Endothelial cell of hepatic sinusoid (primary cell): ENCODE measurements at regions not wholly inside any gene's neighbourhood (a gene's known extent, or its start where the extent isn't known, plus 50 kb on each side); places are given as distances from the start of the nearest gene placed in this dataset.

Experiments
- in situ Hi-C: cut with HindIII; loops from 2 replicates; pipeline ENCODE4 v1.10.0; 2017; ENCODE audit warnings: low sequenced_read_pairs

DNA sequence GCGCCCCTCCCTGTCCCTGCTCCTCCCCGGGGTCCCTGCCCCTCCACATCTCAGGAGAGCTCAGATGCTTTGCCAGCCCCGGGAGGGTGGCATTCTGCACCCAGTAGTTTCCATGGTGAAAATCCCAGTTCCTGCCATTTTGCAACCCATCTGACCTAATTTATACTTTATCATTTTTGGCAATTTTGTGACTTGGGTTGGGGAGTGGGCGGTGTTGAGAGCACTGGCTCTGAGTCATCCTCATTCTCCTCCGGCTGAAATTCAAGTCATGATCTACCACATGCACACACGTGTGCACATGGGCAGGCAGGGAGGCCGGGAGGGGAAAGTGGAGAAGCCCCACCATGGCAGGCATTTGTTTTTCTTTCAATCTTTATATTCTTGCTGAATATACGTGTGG lies 208.6 kb downstream of the URI1 start:
- in situ Hi-C loops, result no loop called here

DNA sequence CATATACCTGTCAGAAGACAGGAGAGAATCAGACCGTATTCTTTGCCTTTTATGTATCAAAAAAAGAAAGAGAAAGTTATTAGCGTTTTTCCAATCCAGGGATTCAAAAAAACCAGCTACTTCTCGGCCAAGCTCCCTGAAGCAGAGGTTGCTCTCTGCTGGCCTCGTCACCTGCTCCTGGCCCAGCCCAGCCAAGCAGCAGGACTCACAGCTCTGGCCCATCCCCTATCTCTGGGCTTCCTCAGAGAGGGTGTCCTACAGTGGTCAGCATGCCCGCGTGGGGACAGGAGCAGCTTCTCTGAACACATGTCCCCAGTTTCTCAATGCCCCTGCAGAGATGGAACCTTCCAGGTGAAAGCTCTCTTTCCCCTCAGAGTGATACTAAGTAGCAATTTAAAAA lies 209.0 kb downstream of the URI1 start:
- in situ Hi-C loops, result no loop called here

GRCh38 chr19:30152510-30153291 lies 210.7 kb downstream of the URI1 start:
- in situ Hi-C loops, result no loop called here

DNA sequence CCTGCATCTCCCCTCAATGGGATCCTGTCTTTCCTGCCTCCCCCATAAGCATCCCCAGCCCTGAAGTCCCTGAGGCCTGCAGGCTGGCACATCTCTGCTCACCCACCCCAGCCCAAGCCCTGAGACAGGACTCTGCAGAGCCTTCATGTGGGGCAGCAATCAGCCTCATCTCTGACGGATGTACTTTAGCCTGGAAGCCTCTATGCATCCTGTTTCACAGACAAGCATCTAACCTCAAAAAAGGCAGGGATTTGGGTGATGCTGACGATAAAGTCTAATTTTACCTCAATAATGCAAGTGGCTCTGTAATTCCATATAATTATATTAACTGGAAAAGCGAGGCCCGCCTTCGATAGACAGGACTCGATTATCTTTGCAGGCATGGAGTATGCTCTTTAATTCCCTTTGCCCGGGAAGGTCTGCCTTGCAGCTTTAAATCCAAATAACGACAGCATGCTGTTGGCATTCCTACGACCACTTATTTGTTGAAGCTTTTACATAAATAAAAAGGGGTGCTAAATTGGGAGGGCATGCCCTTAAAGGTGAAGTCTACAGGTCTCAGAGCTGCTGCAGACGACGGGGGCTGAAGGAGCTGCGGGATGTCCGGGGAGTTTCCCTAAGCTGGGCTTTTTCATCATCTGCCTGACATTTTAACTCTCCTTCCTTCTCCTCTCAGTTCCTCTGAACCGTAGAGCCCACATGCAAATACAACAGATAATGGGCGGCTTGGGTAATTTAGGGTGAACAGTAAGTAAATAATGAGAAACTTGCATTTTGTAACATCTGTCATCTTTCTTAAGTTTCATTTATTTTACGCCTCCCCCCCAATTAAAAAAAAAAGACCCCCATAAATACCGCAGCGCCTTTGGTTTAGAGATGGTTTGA lies 211.5 kb downstream of the URI1 start:
- in situ Hi-C loops, result no loop called here

DNA sequence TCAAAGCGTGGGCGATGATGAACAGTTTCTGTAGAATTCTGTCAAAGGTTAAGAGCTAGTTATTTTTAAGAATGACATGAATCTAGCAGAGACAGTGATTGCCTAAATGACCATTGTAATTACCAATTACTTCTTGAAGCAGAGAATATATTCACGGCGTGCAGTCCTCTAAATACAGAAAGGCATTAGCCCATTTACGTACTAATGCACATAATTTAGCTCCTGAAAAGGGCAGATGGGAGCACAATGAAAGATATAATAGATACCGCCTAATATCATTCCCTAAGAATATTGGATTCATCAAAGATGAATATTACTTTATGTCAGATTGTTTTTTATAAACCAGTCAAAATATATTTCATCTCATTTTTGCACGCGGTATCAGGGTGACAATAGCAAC lies 212.4 kb downstream of the URI1 start:
- in situ Hi-C loops, result no loop called here

DNA sequence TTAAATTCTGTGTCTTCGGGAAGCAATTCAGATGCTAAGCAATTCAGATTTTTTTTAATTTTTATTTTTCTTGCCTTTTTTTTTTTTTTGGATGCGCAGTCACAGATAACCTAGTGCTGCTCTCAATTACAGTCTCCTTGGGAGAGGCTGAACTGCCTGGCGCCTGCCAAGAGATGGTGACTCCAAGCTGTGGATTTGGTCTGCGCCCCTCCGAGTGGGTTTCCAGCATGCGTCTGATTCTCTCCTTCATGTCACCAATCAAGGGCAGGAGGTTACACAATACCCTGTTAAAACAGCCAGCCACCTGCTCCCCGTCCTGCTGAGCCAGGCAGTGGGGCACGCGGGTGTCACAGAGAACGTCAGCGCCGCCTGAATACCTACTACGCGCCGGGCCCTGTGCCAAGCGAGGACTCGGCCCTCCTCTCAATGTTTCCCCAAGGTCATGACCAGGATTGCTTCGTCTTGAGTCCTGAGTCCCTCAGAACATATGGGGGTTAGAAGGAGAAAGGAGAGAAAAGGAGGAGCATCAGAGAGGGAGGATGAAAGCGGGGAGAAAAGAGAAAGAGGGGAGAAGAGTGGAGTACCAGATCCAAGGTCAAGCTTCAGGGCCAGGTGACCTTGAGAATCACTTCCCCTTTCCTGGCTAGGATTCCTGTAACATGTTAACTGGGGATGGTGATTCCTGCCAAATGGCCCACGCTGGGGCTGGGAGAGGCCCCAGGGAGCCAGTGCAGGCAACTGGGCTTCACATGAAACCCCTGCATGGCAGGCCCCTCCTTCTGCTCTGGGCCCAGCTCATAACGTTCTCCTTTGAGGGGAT lies 213.6 kb downstream of the URI1 start:
- in situ Hi-C loops, result no loop called here

GRCh38 chr19:30156646-30157045 lies 214.6 kb downstream of the URI1 start:
- in situ Hi-C loops, result no loop called here

DNA sequence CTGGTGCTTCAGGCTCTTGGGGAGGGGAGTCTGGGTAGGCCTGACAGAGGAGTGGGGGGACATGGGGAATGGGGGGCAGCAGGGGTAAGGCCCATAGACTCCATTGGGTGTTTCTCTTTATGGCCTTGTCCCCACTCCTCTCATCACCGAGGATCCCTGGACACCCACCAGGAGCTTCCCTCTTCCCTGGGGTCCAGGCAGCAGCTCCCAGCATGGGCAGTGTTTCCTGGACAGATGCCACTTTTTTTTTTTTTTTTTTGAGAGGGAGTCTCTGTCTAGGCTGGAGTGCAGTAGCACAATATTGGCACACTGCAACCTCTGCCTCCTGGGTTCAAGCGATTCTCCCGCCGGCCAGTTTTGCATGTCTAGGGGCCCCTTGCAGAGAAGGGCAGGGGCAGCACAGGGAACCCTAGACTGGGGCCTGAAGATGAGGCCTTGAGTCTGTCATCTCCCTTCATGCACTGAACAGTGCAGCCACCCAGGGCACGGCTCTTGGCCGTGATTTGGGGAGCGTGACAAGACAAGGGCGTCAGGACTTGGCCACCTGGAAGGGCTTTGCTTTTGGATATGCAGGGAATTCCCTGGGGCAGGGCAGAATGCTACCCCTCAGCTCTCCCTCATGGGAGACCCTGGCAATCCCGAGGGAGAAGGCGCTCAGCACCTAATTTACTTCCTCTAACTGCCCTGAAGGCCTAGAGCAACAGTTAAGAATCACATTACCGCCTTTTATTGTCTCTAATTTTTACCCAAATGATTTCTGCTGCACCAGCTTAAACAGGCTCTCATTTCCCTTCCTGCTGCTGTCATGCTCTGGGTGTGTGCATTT lies 213.9 kb upstream of the ZNF536 start:
- in situ Hi-C loops, result no loop called here

GRCh38 chr19:30158893-30159245 lies 213.3 kb upstream of the ZNF536 start:
- in situ Hi-C loops, result no loop called here

- in situ Hi-C loops, result no loop called here
Measured at GRCh38 chr19:30159636-30160035, 212.5 kb upstream of the ZNF536 start.

- in situ Hi-C loops, result no loop called here
Measured at GRCh38 chr19:30160426-30160825, 211.8 kb upstream of the ZNF536 start.

GRCh38 chr19:30161021-30161655 lies 211.0 kb upstream of the ZNF536 start:
- in situ Hi-C loops, result no loop called here

GRCh38 chr19:30161770-30162169 lies 210.4 kb upstream of the ZNF536 start:
- in situ Hi-C loops, result no loop called here

GRCh38 chr19:30162718-30163117 lies 209.5 kb upstream of the ZNF536 start:
- in situ Hi-C loops, result no loop called here

GRCh38 chr19:30163663-30164062 lies 208.5 kb upstream of the ZNF536 start:
- in situ Hi-C loops, result no loop called here

DNA sequence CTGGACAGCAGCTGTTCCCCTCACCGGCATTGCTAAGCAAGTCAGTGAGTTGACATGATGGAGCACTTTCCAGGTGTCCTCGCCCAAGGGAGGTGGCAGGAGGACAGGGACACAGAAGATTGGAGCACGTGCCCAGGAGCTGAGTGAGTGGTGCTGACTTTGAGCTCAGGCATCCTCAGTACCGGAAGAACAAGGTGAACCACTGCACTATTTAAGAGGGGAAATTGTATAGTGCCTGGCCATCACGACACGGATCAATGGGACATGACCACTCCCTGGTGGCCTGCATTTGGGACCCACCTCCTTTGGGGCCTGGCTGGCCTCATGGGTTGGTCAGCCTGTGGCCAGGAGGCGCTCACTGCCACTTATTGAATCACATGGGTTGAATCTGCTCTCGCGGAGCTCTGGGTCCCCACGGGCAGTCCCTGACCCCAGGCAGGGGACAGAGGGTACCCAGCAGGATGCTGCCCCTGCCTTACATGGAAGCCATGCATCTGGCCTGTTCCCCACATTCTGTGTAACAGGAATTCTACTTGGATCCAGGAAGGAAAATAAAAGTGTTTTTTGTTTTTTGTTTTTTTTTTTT lies 206.9 kb upstream of the ZNF536 start:
- in situ Hi-C loops, result no loop called here

DNA sequence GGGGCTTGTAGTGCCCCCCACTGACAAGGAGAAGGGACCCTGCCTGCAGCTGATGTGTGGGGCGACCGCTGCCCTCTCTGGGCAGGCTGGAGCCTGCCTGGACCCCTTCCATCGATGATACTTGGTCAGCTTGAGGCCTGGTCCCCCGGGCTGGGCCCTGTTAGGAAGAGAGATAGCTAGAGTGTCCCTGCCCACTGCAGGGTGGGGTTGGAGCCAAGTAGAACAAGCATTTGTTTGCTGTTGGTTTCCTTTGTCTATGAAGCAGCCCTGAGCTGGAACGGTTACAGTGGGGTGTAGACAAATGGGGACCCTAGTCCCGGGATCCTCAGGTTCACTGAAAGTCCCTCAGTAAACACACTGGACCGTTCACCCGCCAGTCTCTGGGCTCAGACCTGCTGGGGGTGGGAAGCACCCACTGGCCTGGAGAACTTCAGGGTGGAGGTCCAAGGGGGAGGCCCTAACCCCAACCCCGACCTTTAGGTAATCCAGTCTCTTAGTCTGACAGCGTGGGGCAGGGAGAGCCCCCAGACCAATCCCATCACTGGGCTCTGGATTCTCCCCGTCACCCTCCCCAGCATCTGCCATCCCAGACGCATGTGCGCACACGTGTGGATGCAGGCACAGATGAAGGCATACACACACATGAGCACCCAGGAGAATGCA lies 204.8 kb upstream of the ZNF536 start:
- in situ Hi-C loops, result no loop called here

- in situ Hi-C loops, result no loop called here
Measured at GRCh38 chr19:30167976-30168635, 204.1 kb upstream of the ZNF536 start.

GRCh38 chr19:30168760-30169159 lies 203.4 kb upstream of the ZNF536 start:
- in situ Hi-C loops, result no loop called here
